T-cell (primary cell): ENCODE measurements at regions not wholly inside any gene's neighbourhood (a gene's known extent, or its start where the extent isn't known, plus 50 kb on each side); places are given as distances from the start of the nearest gene placed in this dataset.
A peak's percentile ranks its signal among the peaks of the same experiment; 100 is the strongest.

ENCODE experiments used
- ATAC-seq, 4 experiments: fragments of 200-7000 bp in 3 of 4; fragments of 150-1000 bp in 1 of 4; cut with Tn5 transposase; replicated peaks in 1 of 4; 1 replicate in 3 of 4; 2 replicates in 1 of 4; pipeline ENCODE4 v1.10.0; 2021; ENCODE audit warnings: moderate library complexity in 3 of 4, mild to moderate bottlenecking in 2 of 4, moderate number of reproducible peaks in 1 of 4
- CTCF ChIA-PET, 2 donors: fragments of 300-600 bp; sonication (Branson Sonifier 250); formaldehyde crosslinking; loops; one replicate each; lab custom pipeline; 2022; ENCODE audit warnings: antibody characterized with exemption in 2 of 2; lab: Charles Lee
- POLR2A ChIA-PET, 2 donors: fragments of 300-600 bp; sonication (Branson Sonifier 250); formaldehyde crosslinking; loops; one replicate each; lab custom pipeline; 2022; ENCODE audit warnings: antibody characterized with exemption in 2 of 2; lab: Charles Lee
- DNase-seq, 35 experiments: peaks; one replicate each; pipeline versions ENCODE4 v3.0.0 to v3.0.0-alpha.2; 2013 to 2023
- H3K27ac ChIP-seq: one replicate; pipeline ENCODE4 v1.5.1; 2013; ENCODE audit warnings: low read length
- H3K27me3 ChIP-seq, 2 experiments: replicated peaks in 1 of 2; 1 replicate in 1 of 2; 2 replicates in 1 of 2; pipeline versions ENCODE4 v1.6.1 to v1.7.0; 2013; ENCODE audit warnings: low read length in 1 of 2, mixed read lengths in 1 of 2; ENCODE audit not compliant: control insufficient read depth in 2 of 2, insufficient read depth in 2 of 2; ENCODE audit errors: extremely low read depth in 1 of 2
- H3K36me3 ChIP-seq, 2 donors: 1 replicate in 1 of 2; 2 replicates in 1 of 2; pipeline versions ENCODE4 v1.6.1 to v1.7.0; 2013; ENCODE audit warnings: low read length in 1 of 2; ENCODE audit not compliant: control insufficient read depth in 2 of 2, insufficient read depth in 1 of 2; ENCODE audit errors: extremely low read depth in 1 of 2
- H3K4me1 ChIP-seq, 2 experiments: 1 replicate in 1 of 2; 2 replicates in 1 of 2; pipeline versions ENCODE4 v1.6.1 to v1.7.0; 2013; ENCODE audit warnings: low read length in 2 of 2, mixed read lengths in 1 of 2; ENCODE audit not compliant: insufficient read depth in 2 of 2, control insufficient read depth in 1 of 2; ENCODE audit errors: extremely low read depth in 1 of 2
- H3K4me3 ChIP-seq, 2 donors: 1 replicate in 1 of 2; 2 replicates in 1 of 2; pipeline versions ENCODE4 v1.5.1 to v1.7.0; 2013; ENCODE audit warnings: mild to moderate bottlenecking in 2 of 2, low read length in 1 of 2, moderate library complexity in 1 of 2; ENCODE audit not compliant: control insufficient read depth in 1 of 2; ENCODE audit errors: extremely low read depth in 1 of 2
- H3K9me3 ChIP-seq: 2 replicates; pipeline ENCODE4 v1.7.0; 2013
- H3K27ac Mint-ChIP-seq, 2 donors: one replicate each; pipeline ENCODE4 v1.8.0; 2020 to 2021; ENCODE audit warnings: mild to moderate bottlenecking in 2 of 2, mixed read lengths in 2 of 2
- H3K27me3 Mint-ChIP-seq, 2 donors: one replicate each; pipeline ENCODE4 v1.8.0; 2021 to 2022; ENCODE audit warnings: mixed read lengths in 2 of 2
- H3K36me3 Mint-ChIP-seq: one replicate; pipeline ENCODE4 v1.8.0; 2021; ENCODE audit warnings: mixed read lengths
- H3K4me1 Mint-ChIP-seq, 3 donors: one replicate each; pipeline ENCODE4 v1.8.0; 2020 to 2022; ENCODE audit warnings: mixed read lengths in 3 of 3, mild to moderate bottlenecking in 1 of 3
- H3K4me3 Mint-ChIP-seq, 3 donors: one replicate each; pipeline ENCODE4 v1.8.0; 2020 to 2022; ENCODE audit warnings: mild to moderate bottlenecking in 3 of 3, mixed read lengths in 3 of 3, moderate library complexity in 3 of 3
- H3K9me3 Mint-ChIP-seq, 3 donors: one replicate each; pipeline ENCODE4 v1.8.0; 2020 to 2022; ENCODE audit warnings: mixed read lengths in 3 of 3
- WGBS: methylation state at CpG from one replicate; pipeline ENCODE4 v1.1.5; 2013; ENCODE audit warnings: missing lambda C conversion rate; ENCODE audit not compliant: insufficient coverage; 5-methylcytosine and 5-hydroxymethylcytosine counted together

- Histone ChIP-seq H3K36me3 (no peaks in the 10 kb centered on the region), H3K9me3 (no peaks in the 10 kb centered on the region), H3K27ac (no peak overlapping the region), H3K4me1 (no peaks in the 10 kb centered on the region), H3K27me3 (no peaks in the 10 kb centered on the region), H3K4me3 (no peak overlapping the region)
- Mint-ChIP-seq H3K27me3 (no peaks in the 10 kb centered on the region), H3K9me3 (peaks cover 0 to 8% (median 0%) of the 10 kb centered on the region in 3 donors), H3K36me3 (peaks cover under 1% of the 10 kb centered on the region), H3K4me3 (no peak overlapping the region), H3K4me1 (no peaks in the 10 kb centered on the region), H3K27ac (no peak overlapping the region)
- WGBS: no CpG with 5 or more reads among the region's 2 CpGs
- CTCF ChIA-PET: no interaction called here
- ATAC-seq (no peak), DNase-seq (no peak)
- POLR2A ChIA-PET: no interaction called here
Observed at GRCh38 chr4:148510211-148510610, 68.0 kb upstream of the NR3C2 start.

DNA sequence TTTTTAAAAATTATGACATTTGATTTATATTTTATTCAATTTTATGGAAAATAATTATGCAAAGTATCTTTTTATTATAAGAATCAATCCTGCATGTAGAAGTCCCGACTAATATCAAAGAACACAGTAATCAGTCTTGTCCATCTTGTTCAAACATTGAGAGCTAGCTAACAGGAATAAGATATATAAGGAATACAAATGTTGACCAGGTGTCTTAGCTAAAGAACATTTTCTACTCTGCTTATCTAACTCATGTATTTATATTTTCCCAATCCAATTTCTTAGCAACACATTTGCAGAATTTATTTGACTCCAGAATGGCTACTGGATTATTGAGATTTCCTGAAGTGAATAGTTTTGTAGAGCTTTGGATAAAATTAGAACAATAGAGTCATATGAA is 61.5 kb upstream of the NR3C2 start:
- Histone ChIP-seq H3K27me3 (no peaks in the 10 kb centered on the region), H3K4me1 (no peaks in the 10 kb centered on the region), H3K36me3 (no peaks in the 10 kb centered on the region), H3K27ac (no peak overlapping the region), H3K9me3 (no peaks in the 10 kb centered on the region), H3K4me3 (no peak overlapping the region)
- H3K4me1 Mint-ChIP-seq: no peaks in the 10 kb centered on the region
- peaks cover 6% of the 10 kb centered on the region for H3K36me3 Mint-ChIP-seq
- peaks cover 0 to 8% (median 0%) of the 10 kb centered on the region in 3 donors for H3K9me3 Mint-ChIP-seq
- H3K4me3 Mint-ChIP-seq: no peak overlapping the region
- POLR2A ChIA-PET: no interaction called here
- CTCF ChIA-PET: no interaction called here
- H3K27me3 Mint-ChIP-seq: no peaks in the 10 kb centered on the region
- no peak overlapping the region for H3K27ac Mint-ChIP-seq
- ATAC-seq (no peak), DNase-seq (no peak)
- WGBS: no CpG with 5 or more reads among the region's 1 CpG

DNA sequence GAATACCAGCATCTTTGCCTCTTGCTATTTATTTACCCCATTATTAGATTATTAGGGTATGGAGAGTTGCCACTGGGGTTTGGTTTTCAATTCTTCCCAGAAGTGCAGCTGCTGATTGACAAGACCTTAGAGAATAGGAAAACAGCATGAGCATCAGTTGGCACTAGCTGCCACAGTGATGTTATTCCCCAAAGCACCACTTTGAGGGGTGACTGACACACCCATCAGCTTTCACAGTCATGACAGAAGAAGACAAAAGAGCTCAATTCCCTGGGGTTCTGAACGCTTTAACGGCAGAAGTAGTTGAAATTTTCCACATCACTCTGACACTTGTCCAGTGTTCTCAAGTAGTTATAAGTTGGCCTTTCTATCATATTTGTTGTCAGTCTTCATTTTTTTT is 55.0 kb upstream of the NR3C2 start:
- H3K36me3 ChIP-seq: no peaks in the 10 kb centered on the region
- DNase-seq (no peak), ATAC-seq (no peak)
- H3K9me3 ChIP-seq: no peaks in the 10 kb centered on the region
- no CpG with 5 or more reads among the region's 2 CpGs for WGBS
- ChIA-PET POLR2A (no interaction called here), CTCF (no interaction called here)
- H3K27ac ChIP-seq: no peak overlapping the region
- H3K4me1 Mint-ChIP-seq: no peaks in the 10 kb centered on the region
- no peaks in the 10 kb centered on the region for H3K27me3 Mint-ChIP-seq
- no peak overlapping the region for H3K4me3 Mint-ChIP-seq
- no peaks in the 10 kb centered on the region for H3K27me3 ChIP-seq
- H3K4me1 ChIP-seq: no peaks in the 10 kb centered on the region
- no peaks in the 10 kb centered on the region for H3K9me3 Mint-ChIP-seq
- peak overlapping the region in 1 of 2 donors; percentile 37 for H3K27ac Mint-ChIP-seq
- H3K36me3 Mint-ChIP-seq: no peaks in the 10 kb centered on the region
- no peak overlapping the region for H3K4me3 ChIP-seq

DNA sequence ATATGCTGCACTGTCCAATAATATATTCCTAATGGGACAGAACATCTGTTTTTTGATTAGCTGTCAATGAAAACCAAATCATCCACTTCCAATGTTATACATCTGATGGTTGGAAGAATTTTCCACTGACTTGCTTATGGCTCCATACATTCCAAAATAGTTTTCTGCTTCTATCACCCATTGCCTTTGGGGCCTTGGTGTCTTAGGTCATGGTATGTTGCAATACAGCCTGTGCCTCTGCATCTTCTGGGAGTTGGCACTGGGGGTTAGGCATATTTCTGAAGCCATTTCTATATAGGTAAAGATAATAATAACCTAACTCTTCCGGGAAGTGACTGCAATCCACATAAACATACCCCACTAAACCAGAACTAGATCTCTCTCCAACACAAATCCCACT is 53.2 kb upstream of the NR3C2 start:
- H3K27ac Mint-ChIP-seq: no peak overlapping the region
- DNase-seq: no peak
- no peak overlapping the region for H3K4me3 ChIP-seq
- H3K36me3 Mint-ChIP-seq: no peaks in the 10 kb centered on the region
- no peaks in the 10 kb centered on the region for H3K27me3 Mint-ChIP-seq
- no peak for ATAC-seq
- no peak overlapping the region for H3K4me3 Mint-ChIP-seq
- H3K9me3 ChIP-seq: no peaks in the 10 kb centered on the region
- H3K4me1 Mint-ChIP-seq: no peaks in the 10 kb centered on the region
- H3K36me3 ChIP-seq: no peaks in the 10 kb centered on the region
- no peak overlapping the region for H3K27ac ChIP-seq
- WGBS: no CpG with 5 or more reads among the region's 1 CpG
- no peaks in the 10 kb centered on the region for H3K9me3 Mint-ChIP-seq
- POLR2A ChIA-PET: no interaction called here
- no peaks in the 10 kb centered on the region for H3K27me3 ChIP-seq
- CTCF ChIA-PET: no interaction called here
- no peaks in the 10 kb centered on the region for H3K4me1 ChIP-seq
